Keratinocyte (primary cell): ENCODE measurements at regions not wholly inside any gene's neighbourhood (a gene's known extent, or its start where the extent isn't known, plus 50 kb on each side); places are given as distances from the start of the nearest gene placed in this dataset.

ENCODE experiments used
- EZH2 ChIP-seq: IDR thresholded peaks from one replicate; pipeline ENCODE4 v1.6.1; 2012; ENCODE audit warnings: inconsistent platforms, mild to moderate bottlenecking, low read length, moderate library complexity
- TF ChIP-seq, protein P1 (sequence below), 3 experiments: IDR thresholded peaks in 1 of 3; conservative IDR thresholded peaks in 1 of 3; optimal IDR thresholded peaks in 1 of 3; 2 replicates in 2 of 3; 3 replicates in 1 of 3; pipeline versions ENCODE3 to v1.5.1; 2011; ENCODE audit warnings: low read length in 3 of 3, mild to moderate bottlenecking in 3 of 3, moderate library complexity in 2 of 3, control low read depth in 1 of 3, inconsistent platforms in 1 of 3; ENCODE audit not compliant: insufficient read depth in 2 of 3; ENCODE audit errors: extremely low read depth in 1 of 3

DNA sequence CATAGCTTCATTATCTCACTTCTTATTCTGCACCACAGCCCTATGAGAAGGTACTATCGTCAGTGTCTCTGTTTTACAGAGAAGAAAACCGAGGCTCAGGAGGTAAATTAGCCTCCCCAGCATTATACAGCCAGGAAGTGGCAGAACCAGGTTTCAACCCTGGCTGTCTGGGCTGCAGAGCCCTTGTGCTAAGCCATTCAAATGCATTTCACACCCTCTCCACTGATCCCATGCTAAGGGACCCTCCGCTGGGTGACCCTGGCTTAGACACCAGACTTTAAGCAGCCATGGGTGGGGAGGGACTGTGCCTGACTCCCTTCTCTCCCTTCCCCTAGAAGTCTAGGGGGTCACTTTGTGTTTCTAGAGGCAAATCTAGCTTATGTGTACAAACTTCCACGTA is 87.5 kb downstream of the RRAGC start:
- TF ChIP-seq, protein P1, sequence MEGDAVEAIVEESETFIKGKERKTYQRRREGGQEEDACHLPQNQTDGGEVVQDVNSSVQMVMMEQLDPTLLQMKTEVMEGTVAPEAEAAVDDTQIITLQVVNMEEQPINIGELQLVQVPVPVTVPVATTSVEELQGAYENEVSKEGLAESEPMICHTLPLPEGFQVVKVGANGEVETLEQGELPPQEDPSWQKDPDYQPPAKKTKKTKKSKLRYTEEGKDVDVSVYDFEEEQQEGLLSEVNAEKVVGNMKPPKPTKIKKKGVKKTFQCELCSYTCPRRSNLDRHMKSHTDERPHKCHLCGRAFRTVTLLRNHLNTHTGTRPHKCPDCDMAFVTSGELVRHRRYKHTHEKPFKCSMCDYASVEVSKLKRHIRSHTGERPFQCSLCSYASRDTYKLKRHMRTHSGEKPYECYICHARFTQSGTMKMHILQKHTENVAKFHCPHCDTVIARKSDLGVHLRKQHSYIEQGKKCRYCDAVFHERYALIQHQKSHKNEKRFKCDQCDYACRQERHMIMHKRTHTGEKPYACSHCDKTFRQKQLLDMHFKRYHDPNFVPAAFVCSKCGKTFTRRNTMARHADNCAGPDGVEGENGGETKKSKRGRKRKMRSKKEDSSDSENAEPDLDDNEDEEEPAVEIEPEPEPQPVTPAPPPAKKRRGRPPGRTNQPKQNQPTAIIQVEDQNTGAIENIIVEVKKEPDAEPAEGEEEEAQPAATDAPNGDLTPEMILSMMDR (optimal IDR thresholded peaks at IDR 0.05 in 1 of 3, IDR thresholded peaks at IDR 0.05 in 1 of 3, conservative IDR thresholded peaks at IDR 0.05 in 1 of 3; ENCODE audit: extremely low read depth in 1 of 3, insufficient read depth in 2 of 3, low read length in 3 of 3), result no peak
- no peak for TF ChIP-seq EZH2
